H9 (cell line): ENCODE measurements at regions not wholly inside any gene's neighbourhood (a gene's known extent, or its start where the extent isn't known, plus 50 kb on each side); places are given as distances from the start of the nearest gene placed in this dataset.

Source experiments
- DNase-seq: peaks from one replicate; pipeline ENCODE4 v3.0.0-alpha.2; 2017
- H2AFZ ChIP-seq: one replicate; pipeline ENCODE4 v1.6.1; 2013; ENCODE audit warnings: mild to moderate bottlenecking, low read length, control low read depth, moderate library complexity
- H2AK5ac ChIP-seq: 2 replicates; pipeline ENCODE4 v1.6.1; 2013; ENCODE audit warnings: low read length, control low read depth, mixed read lengths; ENCODE audit not compliant: insufficient read length
- H2BK120ac ChIP-seq: one replicate; pipeline ENCODE4 v1.6.1; 2013; ENCODE audit warnings: low read depth, mild to moderate bottlenecking, low read length, control low read depth, inconsistent platforms; ENCODE audit not compliant: poor library complexity, severe bottlenecking
- H2BK12ac ChIP-seq: 2 replicates; pipeline ENCODE4 v1.6.1; 2013; ENCODE audit warnings: low read length, control low read depth, mixed read lengths, low read depth; ENCODE audit not compliant: insufficient read length
- H2BK15ac ChIP-seq: 2 replicates; pipeline ENCODE4 v1.6.1; 2013; ENCODE audit warnings: low read depth, low read length, control low read depth
- H2BK20ac ChIP-seq: one replicate; pipeline ENCODE4 v1.6.1; 2013; ENCODE audit warnings: low read depth, mild to moderate bottlenecking, low read length, control low read depth, inconsistent platforms; ENCODE audit not compliant: poor library complexity, severe bottlenecking
- H2BK5ac ChIP-seq: 2 replicates; pipeline ENCODE4 v1.6.1; 2013; ENCODE audit warnings: low read length, control low read depth, mixed read lengths; ENCODE audit not compliant: insufficient read length
- H3K14ac ChIP-seq: 2 replicates; pipeline ENCODE4 v1.6.1; 2013; ENCODE audit warnings: low read length, control low read depth; ENCODE audit not compliant: insufficient read depth
- H3K18ac ChIP-seq: 2 replicates; pipeline ENCODE4 v1.6.1; 2013; ENCODE audit warnings: low read depth, mild to moderate bottlenecking, mixed read lengths, low read length, control low read depth; ENCODE audit not compliant: insufficient read length
- H3K23ac ChIP-seq: 2 replicates; pipeline ENCODE4 v1.6.1; 2013; ENCODE audit warnings: low read length, control low read depth, mixed read lengths, low read depth; ENCODE audit not compliant: insufficient read length
- H3K23me2 ChIP-seq: 2 replicates; pipeline ENCODE4 v1.6.1; 2013; ENCODE audit warnings: low read depth, mild to moderate bottlenecking, mixed read lengths, low read length, control low read depth; ENCODE audit not compliant: insufficient read length, poor library complexity, severe bottlenecking
- H3K27ac ChIP-seq: 2 replicates; pipeline ENCODE4 v1.5.1; 2013; ENCODE audit warnings: low read length, control low read depth, mixed read lengths, low read depth; ENCODE audit not compliant: insufficient read length
- H3K27me3 ChIP-seq: 2 replicates; pipeline ENCODE4 v1.6.1; 2013; ENCODE audit warnings: low read length, control low read depth, inconsistent platforms; ENCODE audit not compliant: insufficient read depth
- H3K4ac ChIP-seq: 2 replicates; pipeline ENCODE4 v1.6.1; 2013; ENCODE audit warnings: low read depth, mild to moderate bottlenecking, control low read depth, inconsistent platforms, low read length, moderate library complexity
- H3K4me1 ChIP-seq: 2 replicates; pipeline ENCODE4 v1.6.1; 2013; ENCODE audit warnings: low read length, control low read depth, inconsistent platforms; ENCODE audit not compliant: insufficient read depth
- H3K4me2 ChIP-seq: 2 replicates; pipeline ENCODE4 v1.6.1; 2013; ENCODE audit warnings: low read length, control low read depth, mixed read lengths; ENCODE audit not compliant: insufficient read length, insufficient read depth
- H3K56ac ChIP-seq: 2 replicates; pipeline ENCODE4 v1.6.1; 2013; ENCODE audit warnings: low read depth, mild to moderate bottlenecking, mixed read lengths, low read length, control low read depth; ENCODE audit not compliant: insufficient read length
- H3K79me1 ChIP-seq: 2 replicates; pipeline ENCODE4 v1.6.1; 2013; ENCODE audit warnings: low read depth, mild to moderate bottlenecking, moderate library complexity, low read length, control low read depth, inconsistent platforms; ENCODE audit not compliant: insufficient read depth, poor library complexity, severe bottlenecking
- H3K79me2 ChIP-seq: 2 replicates; pipeline ENCODE4 v1.6.1; 2013; ENCODE audit warnings: low read length, control low read depth, inconsistent platforms; ENCODE audit not compliant: insufficient read depth
- H3K9ac ChIP-seq: 2 replicates; pipeline ENCODE4 v1.6.1; 2013; ENCODE audit warnings: low read length, control low read depth, mixed read lengths; ENCODE audit not compliant: insufficient read length; ENCODE audit errors: extremely low read depth
- H3K9me3 ChIP-seq: one replicate; pipeline ENCODE4 v1.6.1; 2013; ENCODE audit warnings: low read depth, low read length, inconsistent platforms; ENCODE audit not compliant: control insufficient read depth
- H3T11ph ChIP-seq: one replicate; pipeline ENCODE4 v1.6.1; 2013; ENCODE audit warnings: mild to moderate bottlenecking, low read length, control low read depth, inconsistent platforms
- H4K20me1 ChIP-seq: one replicate; pipeline ENCODE4 v1.6.1; 2013; ENCODE audit not compliant: control insufficient read depth, insufficient read length, insufficient read depth
- H4K5ac ChIP-seq: 2 replicates; pipeline ENCODE4 v1.6.1; 2013; ENCODE audit warnings: low read depth, mild to moderate bottlenecking, mixed read lengths, low read length, control low read depth; ENCODE audit not compliant: insufficient read length
- H4K8ac ChIP-seq: replicated peaks from 2 replicates; pipeline ENCODE4 v1.6.1; 2013; ENCODE audit warnings: low read length, control low read depth, mixed read lengths, low read depth; ENCODE audit not compliant: insufficient read length
- H4K91ac ChIP-seq: 2 replicates; pipeline ENCODE4 v1.6.1; 2013; ENCODE audit warnings: low read depth, mild to moderate bottlenecking, moderate library complexity, mixed read lengths, low read length, control low read depth; ENCODE audit not compliant: insufficient read length
- H3K27ac Mint-ChIP-seq, 3 experiments: 2 replicates in 2 of 3; 3 replicates in 1 of 3; pipeline ENCODE4 v1.8.0; 2020 to 2021; ENCODE audit warnings: mixed read lengths in 3 of 3, mild to moderate bottlenecking in 1 of 3, moderate library complexity in 1 of 3
- H3K27me3 Mint-ChIP-seq: 2 replicates; pipeline ENCODE4 v1.8.0; 2021; ENCODE audit warnings: low read depth, mild to moderate bottlenecking, moderate library complexity, mixed read lengths
- H3K36me3 Mint-ChIP-seq, 3 experiments: 2 replicates in 2 of 3; 3 replicates in 1 of 3; pipeline ENCODE4 v1.8.0; 2020 to 2021; ENCODE audit warnings: low read depth in 3 of 3, mixed read lengths in 3 of 3; ENCODE audit not compliant: insufficient read depth in 1 of 3
- H3K4me1 Mint-ChIP-seq, 2 experiments: 2 replicates each; pipeline ENCODE4 v1.8.0; 2020; ENCODE audit warnings: mixed read lengths in 2 of 2
- H3K4me3 Mint-ChIP-seq, 2 experiments: 2 replicates in 1 of 2; 3 replicates in 1 of 2; pipeline ENCODE4 v1.8.0; 2020 to 2021; ENCODE audit warnings: mild to moderate bottlenecking in 2 of 2, mixed read lengths in 2 of 2, moderate library complexity in 1 of 2
- H3K9me3 Mint-ChIP-seq, 2 experiments: 2 replicates in 1 of 2; 3 replicates in 1 of 2; pipeline ENCODE4 v1.8.0; 2020; ENCODE audit warnings: mild to moderate bottlenecking in 2 of 2, mixed read lengths in 2 of 2, moderate library complexity in 1 of 2
- WGBS: extraction: QIAGEN DNeasy Blood & Tissue Kit; methylation state at CpG from one replicate; pipeline ENCODE4 v1.1.7; 2013; ENCODE audit warnings: missing lambda C conversion rate, low lambda C conversion rate, mixed read lengths; ENCODE audit not compliant: insufficient read length; ENCODE audit errors: extremely low coverage; 5-methylcytosine and 5-hydroxymethylcytosine counted together
- TF ChIP-seq, protein P1 (sequence below): fragments of 200-600 bp; sonication (generic); conservative IDR thresholded peaks from 3 replicates; pipeline ENCODE4 v1.8.0; 2021; ENCODE audit warnings: antibody characterized with exemption, mild to moderate bottlenecking

DNA sequence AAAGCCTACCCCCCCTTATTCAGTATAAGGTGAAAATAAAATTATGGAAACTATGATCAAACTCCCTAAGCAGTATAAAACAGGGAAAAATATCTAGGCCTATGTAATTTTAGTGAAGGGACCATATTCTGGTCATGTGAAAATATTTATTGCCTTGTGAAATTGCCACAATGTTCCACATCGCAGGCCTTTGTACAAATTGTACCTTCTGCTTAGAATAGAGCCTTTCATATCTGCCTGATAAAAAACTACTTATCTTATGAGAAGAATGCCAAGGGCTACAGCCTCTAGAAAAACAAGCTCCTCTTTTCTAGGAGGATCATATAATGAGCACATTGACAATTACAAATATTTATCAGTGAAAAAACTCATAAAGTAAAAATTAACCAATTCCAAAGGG, 1280.0 kb downstream of the EFNB2 start:
- no peaks in the 10 kb centered on the region for H3K4me1 ChIP-seq
- H3K9me3 ChIP-seq: no peaks in the 10 kb centered on the region
- no peak overlapping the region for H3K9ac ChIP-seq
- Mint-ChIP-seq H3K9me3 (no peaks in the 10 kb centered on the region), H3K27me3 (no peaks in the 10 kb centered on the region), H3K4me1 (0 out of 4 replicates have a peak, but pooled peaks cover 0 to 5% of the 10 kb centered on the region in 2 experiments), H3K36me3 (no peaks in the 10 kb centered on the region), H3K4me3 (no peak overlapping the region), H3K27ac (no peak overlapping the region)
- H2AK5ac ChIP-seq: no peak overlapping the region
- H4K20me1 ChIP-seq: no peaks in the 10 kb centered on the region
- no peak overlapping the region for H3K23ac ChIP-seq
- H2BK12ac ChIP-seq: no peak overlapping the region
- no peak overlapping the region for H4K8ac ChIP-seq
- H2AFZ ChIP-seq: no peak overlapping the region
- no peaks in the 10 kb centered on the region for H3K79me2 ChIP-seq
- no peak overlapping the region for H3K18ac ChIP-seq
- H2BK15ac ChIP-seq: no peak overlapping the region
- no peaks in the 10 kb centered on the region for H3K27me3 ChIP-seq
- no peak overlapping the region for H2BK120ac ChIP-seq
- H4K5ac ChIP-seq: no peak overlapping the region
- H3K4ac ChIP-seq: no peak overlapping the region
- H2BK5ac ChIP-seq: no peak overlapping the region
- H3K4me2 ChIP-seq: no peak overlapping the region
- H4K91ac ChIP-seq: no peak overlapping the region
- no peak overlapping the region for H3K14ac ChIP-seq
- no peak for DNase-seq
- H3K79me1 ChIP-seq: no peaks in the 10 kb centered on the region
- TF ChIP-seq, protein P1, sequence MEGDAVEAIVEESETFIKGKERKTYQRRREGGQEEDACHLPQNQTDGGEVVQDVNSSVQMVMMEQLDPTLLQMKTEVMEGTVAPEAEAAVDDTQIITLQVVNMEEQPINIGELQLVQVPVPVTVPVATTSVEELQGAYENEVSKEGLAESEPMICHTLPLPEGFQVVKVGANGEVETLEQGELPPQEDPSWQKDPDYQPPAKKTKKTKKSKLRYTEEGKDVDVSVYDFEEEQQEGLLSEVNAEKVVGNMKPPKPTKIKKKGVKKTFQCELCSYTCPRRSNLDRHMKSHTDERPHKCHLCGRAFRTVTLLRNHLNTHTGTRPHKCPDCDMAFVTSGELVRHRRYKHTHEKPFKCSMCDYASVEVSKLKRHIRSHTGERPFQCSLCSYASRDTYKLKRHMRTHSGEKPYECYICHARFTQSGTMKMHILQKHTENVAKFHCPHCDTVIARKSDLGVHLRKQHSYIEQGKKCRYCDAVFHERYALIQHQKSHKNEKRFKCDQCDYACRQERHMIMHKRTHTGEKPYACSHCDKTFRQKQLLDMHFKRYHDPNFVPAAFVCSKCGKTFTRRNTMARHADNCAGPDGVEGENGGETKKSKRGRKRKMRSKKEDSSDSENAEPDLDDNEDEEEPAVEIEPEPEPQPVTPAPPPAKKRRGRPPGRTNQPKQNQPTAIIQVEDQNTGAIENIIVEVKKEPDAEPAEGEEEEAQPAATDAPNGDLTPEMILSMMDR: no peak
- no CpG with 5 or more reads among the region's 1 CpG for WGBS
- H2BK20ac ChIP-seq: no peak overlapping the region
- H3T11ph ChIP-seq: no peak overlapping the region
- H3K56ac ChIP-seq: no peak overlapping the region
- no peak overlapping the region for H3K27ac ChIP-seq
- H3K23me2 ChIP-seq: no peaks in the 10 kb centered on the region
